A673 (cell line): ENCODE measurements at regions not wholly inside any gene's neighbourhood (a gene's known extent, or its start where the extent isn't known, plus 50 kb on each side); places are given as distances from the start of the nearest gene placed in this dataset.

Experiments
- EZH2 ChIP-seq: fragments of 200-600 bp; sonication (generic); IDR thresholded peaks from 2 replicates; pipeline ENCODE4 v1.6.1; 2017; ENCODE audit warnings: borderline replicate concordance, low read depth, mild to moderate bottlenecking, mixed read lengths, antibody characterized with exemption, low read length; ENCODE audit not compliant: poor library complexity, severe bottlenecking
- TF ChIP-seq, protein P1 (sequence below): fragments of 300-800, 200-600 bp; sonication (generic); conservative IDR thresholded peaks from 2 replicates; pipeline ENCODE4 v1.5.1; 2017; ENCODE audit warnings: low read depth, mild to moderate bottlenecking, antibody characterized with exemption, low read length, moderate library complexity, mixed read lengths

GRCh38 chr15:77907824-77908751, 169.4 kb downstream of the TBC1D2B start:
- TF ChIP-seq, protein P1, sequence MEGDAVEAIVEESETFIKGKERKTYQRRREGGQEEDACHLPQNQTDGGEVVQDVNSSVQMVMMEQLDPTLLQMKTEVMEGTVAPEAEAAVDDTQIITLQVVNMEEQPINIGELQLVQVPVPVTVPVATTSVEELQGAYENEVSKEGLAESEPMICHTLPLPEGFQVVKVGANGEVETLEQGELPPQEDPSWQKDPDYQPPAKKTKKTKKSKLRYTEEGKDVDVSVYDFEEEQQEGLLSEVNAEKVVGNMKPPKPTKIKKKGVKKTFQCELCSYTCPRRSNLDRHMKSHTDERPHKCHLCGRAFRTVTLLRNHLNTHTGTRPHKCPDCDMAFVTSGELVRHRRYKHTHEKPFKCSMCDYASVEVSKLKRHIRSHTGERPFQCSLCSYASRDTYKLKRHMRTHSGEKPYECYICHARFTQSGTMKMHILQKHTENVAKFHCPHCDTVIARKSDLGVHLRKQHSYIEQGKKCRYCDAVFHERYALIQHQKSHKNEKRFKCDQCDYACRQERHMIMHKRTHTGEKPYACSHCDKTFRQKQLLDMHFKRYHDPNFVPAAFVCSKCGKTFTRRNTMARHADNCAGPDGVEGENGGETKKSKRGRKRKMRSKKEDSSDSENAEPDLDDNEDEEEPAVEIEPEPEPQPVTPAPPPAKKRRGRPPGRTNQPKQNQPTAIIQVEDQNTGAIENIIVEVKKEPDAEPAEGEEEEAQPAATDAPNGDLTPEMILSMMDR = peak; percentile 61
- no peak for TF ChIP-seq EZH2
